ENCODE measurements at regions not wholly inside any gene's neighbourhood (a gene's known extent, or its start where the extent isn't known, plus 50 kb on each side); places are given as distances from the start of the nearest gene placed in this dataset.

DNA sequence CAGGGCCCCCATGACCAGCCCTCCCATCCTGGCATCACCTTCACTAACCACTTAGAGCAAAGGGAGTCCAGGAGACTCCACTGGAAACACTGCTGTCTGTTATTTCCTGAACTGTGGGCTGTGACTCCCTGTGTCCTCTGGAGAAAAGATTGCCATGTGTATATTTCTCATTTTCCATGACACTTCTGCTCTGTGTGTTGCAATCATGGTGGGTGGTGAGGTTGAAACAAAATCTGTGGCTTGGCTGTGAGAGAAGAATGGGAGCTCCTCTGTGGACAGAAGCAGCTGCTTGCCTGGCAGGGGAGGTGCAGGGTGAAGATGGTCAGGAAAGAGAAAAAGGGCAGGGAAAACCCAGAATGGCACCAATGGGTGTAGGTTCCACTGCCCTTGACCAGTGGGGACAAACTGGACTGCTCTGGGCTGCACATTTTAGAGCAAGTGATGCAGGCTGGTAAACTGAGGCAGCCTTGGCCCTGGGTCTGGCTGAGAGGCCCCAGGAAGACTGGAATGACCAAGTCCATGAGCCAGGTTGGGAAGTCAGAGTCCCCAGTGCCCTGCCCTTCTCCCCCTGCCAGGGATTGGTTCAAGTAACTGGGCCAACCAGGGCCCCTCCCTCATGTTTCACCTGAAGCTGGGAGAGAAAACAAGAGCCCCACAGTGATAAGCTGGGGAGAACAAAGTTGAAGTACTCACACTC lies 314.3 kb downstream of the C16orf95 start:
- Histone ChIP-seq H3K27ac (no peak overlapping the region), H3K79me2 (no peaks in the 10 kb centered on the region), H3K9me3 (ENCODE audit: control insufficient read depth, low read length) (no peaks in the 10 kb centered on the region), H3K4me1 (no peaks in the 10 kb centered on the region), H3K27me3 (ENCODE audit: control insufficient read depth, insufficient read depth, low read length) (no peaks in the 10 kb centered on the region), H3K9ac (no peak overlapping the region), H3K4me3 (ENCODE audit: low read depth, low read length) (no peak overlapping the region), H3K36me3 (ENCODE audit: control insufficient read depth, insufficient read depth, low read length) (no peaks in the 10 kb centered on the region), H3K4me2 (ENCODE audit: low read length) (no peak overlapping the region), H2AFZ (no peak overlapping the region)
- TF ChIP-seq, protein P1, sequence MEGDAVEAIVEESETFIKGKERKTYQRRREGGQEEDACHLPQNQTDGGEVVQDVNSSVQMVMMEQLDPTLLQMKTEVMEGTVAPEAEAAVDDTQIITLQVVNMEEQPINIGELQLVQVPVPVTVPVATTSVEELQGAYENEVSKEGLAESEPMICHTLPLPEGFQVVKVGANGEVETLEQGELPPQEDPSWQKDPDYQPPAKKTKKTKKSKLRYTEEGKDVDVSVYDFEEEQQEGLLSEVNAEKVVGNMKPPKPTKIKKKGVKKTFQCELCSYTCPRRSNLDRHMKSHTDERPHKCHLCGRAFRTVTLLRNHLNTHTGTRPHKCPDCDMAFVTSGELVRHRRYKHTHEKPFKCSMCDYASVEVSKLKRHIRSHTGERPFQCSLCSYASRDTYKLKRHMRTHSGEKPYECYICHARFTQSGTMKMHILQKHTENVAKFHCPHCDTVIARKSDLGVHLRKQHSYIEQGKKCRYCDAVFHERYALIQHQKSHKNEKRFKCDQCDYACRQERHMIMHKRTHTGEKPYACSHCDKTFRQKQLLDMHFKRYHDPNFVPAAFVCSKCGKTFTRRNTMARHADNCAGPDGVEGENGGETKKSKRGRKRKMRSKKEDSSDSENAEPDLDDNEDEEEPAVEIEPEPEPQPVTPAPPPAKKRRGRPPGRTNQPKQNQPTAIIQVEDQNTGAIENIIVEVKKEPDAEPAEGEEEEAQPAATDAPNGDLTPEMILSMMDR (IDR thresholded peaks at IDR 0.05), result no peak

DNA sequence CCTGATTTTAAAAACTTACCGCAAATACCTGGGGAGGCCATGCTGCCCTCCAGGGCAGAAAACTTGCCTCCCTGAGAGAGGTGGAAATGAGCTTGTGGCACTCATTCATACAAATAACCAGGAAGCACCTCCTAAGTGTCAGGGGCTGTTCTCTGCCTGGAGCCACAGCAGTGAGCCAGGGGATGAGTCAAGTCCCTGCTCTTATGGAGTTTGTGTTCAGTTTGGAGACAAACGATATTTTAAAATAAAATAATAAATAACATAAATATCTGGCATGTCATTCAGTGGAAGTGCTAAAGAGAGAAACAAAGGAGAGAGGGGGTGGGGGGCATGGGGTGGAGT lies 313.8 kb downstream of the C16orf95 start:
- no peak overlapping the region for H3K27ac ChIP-seq
- H3K9ac ChIP-seq, result no peak overlapping the region
- H3K4me3 ChIP-seq (ENCODE audit: low read depth, low read length), result no peak overlapping the region
- H3K27me3 ChIP-seq (ENCODE audit: control insufficient read depth, insufficient read depth, low read length), result no peaks in the 10 kb centered on the region
- H2AFZ ChIP-seq, result no peak overlapping the region
- H3K79me2 ChIP-seq, result no peaks in the 10 kb centered on the region
- H3K36me3 ChIP-seq (ENCODE audit: control insufficient read depth, insufficient read depth, low read length), result no peaks in the 10 kb centered on the region
- TF ChIP-seq, protein P1 (IDR thresholded peaks at IDR 0.05), result no peak
- H3K4me2 ChIP-seq (ENCODE audit: low read length), result no peak overlapping the region
- H3K4me1 ChIP-seq, result no peaks in the 10 kb centered on the region
- H3K9me3 ChIP-seq (ENCODE audit: control insufficient read depth, low read length), result no peaks in the 10 kb centered on the region

DNA sequence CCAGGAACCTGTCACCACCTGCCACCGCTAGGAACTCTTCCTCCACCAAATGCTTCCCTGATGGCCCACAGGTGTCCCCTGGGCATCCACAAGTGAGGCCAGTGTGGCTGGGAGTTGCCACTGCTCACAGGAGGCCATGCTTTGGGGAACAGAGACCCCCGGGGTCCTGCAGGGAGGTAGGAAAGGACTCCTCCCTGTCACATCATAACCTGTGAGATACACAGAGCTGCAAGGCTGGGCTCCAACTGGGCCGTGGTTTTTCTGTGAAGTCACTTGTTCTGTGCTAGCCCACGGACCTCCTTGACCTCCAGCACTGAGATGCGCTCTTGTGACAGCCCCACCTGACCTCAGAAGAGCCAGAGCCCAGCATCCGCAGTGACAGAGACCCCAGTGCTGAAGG lies 311.2 kb downstream of the C16orf95 start:
- H3K27me3 ChIP-seq (ENCODE audit: control insufficient read depth, insufficient read depth, low read length), result no peaks in the 10 kb centered on the region
- no peak overlapping the region for H2AFZ ChIP-seq
- no peaks in the 10 kb centered on the region for H3K79me2 ChIP-seq
- no peak overlapping the region for H3K27ac ChIP-seq
- no peaks in the 10 kb centered on the region for H3K36me3 ChIP-seq (ENCODE audit: control insufficient read depth, insufficient read depth, low read length)
- H3K4me2 ChIP-seq (ENCODE audit: low read length), result no peak overlapping the region
- no peak overlapping the region for H3K9ac ChIP-seq
- no peaks in the 10 kb centered on the region for H3K4me1 ChIP-seq
- no peak overlapping the region for H3K4me3 ChIP-seq (ENCODE audit: low read depth, low read length)
- no peaks in the 10 kb centered on the region for H3K9me3 ChIP-seq (ENCODE audit: control insufficient read depth, low read length)
- TF ChIP-seq, protein P1 (IDR thresholded peaks at IDR 0.05), result no peak

DNA sequence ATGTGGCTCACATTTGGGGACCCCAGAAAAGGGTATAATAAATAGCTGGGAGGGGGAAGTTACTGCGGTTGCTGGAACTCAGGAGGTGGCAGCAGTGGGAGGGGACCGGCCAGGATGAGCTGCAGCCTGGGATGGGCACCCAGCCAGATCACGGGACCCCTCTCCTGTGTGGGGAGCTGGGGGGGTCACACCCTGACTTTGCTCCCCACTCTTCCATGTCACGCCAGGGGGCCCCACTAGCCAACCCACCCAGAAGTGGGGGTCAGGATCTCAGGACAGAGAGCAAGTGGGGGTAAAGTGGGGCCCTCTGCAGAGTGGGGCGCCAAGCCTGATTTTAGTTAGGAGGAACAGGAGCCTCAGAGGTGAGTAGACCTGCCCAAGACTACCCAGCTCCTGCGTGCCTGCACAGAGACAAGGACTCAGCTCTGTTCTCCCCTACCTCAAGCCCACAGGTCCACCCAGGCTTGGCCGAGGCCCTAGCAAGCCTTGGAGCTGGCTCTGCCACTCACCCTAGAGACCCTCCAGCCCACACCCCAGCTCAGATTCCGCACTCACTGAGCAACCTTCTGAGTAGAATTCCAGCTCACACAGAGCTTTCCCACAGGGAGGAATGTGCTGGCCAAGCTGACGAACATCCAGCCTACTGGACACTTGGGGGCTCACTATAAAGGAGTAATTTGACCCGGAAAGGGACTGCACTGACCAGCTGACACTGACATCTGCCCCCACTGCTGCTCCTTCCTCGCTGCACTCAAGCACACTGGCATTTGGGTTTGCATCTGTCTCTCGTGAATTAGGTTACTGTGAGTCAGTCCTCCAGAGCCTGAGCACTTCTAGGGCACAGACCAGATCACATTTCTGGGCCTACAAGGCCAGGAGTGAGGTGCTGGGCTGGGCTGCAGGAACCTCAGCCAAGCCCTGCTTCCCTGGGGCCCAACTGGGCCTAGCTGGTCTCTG lies 310.1 kb downstream of the C16orf95 start:
- H2AFZ ChIP-seq, result no peak overlapping the region
- H3K36me3 ChIP-seq (ENCODE audit: control insufficient read depth, insufficient read depth, low read length), result no peaks in the 10 kb centered on the region
- H3K4me1 ChIP-seq, result no peaks in the 10 kb centered on the region
- H3K9me3 ChIP-seq (ENCODE audit: control insufficient read depth, low read length), result no peaks in the 10 kb centered on the region
- H3K27me3 ChIP-seq (ENCODE audit: control insufficient read depth, insufficient read depth, low read length), result no peaks in the 10 kb centered on the region
- H3K9ac ChIP-seq, result no peak overlapping the region
- H3K79me2 ChIP-seq, result no peaks in the 10 kb centered on the region
- H3K27ac ChIP-seq, result no peak overlapping the region
- TF ChIP-seq, protein P1 (IDR thresholded peaks at IDR 0.05), result no peak
- no peak overlapping the region for H3K4me2 ChIP-seq (ENCODE audit: low read length)
- no peak overlapping the region for H3K4me3 ChIP-seq (ENCODE audit: low read depth, low read length)
